Activated CD4-positive, CD25-positive, alpha-beta regulatory T cell treated with anti-CD3 and anti-CD28 coated beads, Interleukin-2, amount 50 U/mL, for 16 hours (primary cell): ENCODE measurements at regions not wholly inside any gene's neighbourhood (a gene's known extent, or its start where the extent isn't known, plus 50 kb on each side); places are given as distances from the start of the nearest gene placed in this dataset.

ENCODE experiments used
- DNase-seq: peaks from one replicate; pipeline ENCODE4 v3.0.0-alpha.2; 2020; ENCODE audit warnings: low read depth, low spot score

- DNase-seq: no peak
Observed at GRCh38 chr4:17117746-17118145, 219.3 kb upstream of the LDB2 start.

DNA sequence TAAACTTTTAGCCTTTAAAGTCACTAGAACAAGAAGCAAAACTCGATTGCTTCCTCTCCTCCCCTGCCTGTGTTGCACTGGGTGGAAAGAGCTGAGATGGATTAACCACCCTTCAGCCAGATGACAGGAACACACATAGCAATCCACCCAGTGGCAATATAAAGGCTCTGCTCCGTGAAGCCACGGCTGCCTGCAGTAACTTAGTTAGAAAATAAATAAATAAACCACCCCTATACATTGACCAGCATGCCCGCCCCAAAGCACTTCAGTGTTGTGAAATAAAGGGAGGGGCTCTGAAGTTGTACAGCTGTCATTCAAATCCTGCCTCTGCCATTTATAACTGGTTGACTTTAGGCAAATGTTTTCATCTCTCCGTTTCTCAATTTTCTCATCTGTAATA, 217.1 kb upstream of the LDB2 start:
- DNase-seq: no peak

DNA sequence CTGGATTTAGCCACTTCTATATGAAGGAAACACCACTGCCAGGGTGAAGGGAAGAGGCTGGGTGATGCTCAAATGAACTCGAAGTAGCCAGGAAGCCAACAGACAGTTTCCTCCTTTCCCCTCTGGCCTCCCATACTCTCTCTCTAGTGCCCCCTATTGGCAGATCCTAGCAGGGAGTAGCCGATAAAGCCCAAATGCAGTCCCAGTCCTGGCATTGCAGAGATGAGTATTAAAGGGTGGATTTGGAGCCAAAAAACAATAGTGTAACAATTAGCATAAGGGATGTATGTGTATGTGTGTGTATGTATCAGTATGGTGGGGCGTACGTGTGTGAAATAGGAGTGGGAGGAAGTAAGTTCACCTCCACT, 213.8 kb upstream of the LDB2 start:
- no peak for DNase-seq

DNA sequence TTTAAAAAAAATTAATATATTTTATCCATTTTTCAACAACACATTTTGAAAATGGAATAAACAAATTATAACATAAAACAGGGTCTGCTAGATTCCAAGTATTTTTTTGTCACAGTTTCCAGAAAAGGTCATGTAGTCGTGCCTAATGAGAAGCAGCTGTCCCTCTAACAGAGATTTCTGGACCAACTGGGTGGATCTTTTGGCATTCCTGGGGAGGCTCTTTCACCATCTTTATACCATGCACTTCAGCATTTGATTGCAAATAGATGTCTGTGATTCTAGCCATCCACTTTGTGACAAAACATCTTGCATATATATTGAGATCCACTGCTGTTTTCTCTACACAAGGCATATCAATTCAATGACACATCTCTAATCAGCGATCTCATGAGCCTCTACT, 210.7 kb upstream of the LDB2 start:
- no peak for DNase-seq

DNA sequence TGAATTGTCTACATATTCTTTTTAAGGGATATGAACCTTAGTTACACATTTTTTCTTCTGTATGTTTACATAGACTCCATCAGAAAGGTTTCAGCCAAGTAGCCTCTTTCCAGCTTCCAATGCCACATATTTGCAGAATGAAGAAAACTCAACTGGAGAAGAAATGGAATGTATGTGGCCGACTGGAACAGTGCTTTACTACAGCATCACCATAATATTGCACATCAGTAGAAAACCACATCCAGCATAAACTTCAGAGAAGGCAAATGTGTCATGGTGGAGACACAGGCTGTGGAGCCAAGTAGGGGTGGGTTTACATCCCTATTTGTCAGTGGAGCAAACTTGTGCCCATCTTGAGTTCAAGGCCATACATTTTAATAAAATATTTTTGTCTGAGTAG, 204.8 kb upstream of the LDB2 start:
- no peak for DNase-seq

GRCh38 chr4:17098996-17099395, 200.6 kb upstream of the LDB2 start:
- DNase-seq: no peak

DNA sequence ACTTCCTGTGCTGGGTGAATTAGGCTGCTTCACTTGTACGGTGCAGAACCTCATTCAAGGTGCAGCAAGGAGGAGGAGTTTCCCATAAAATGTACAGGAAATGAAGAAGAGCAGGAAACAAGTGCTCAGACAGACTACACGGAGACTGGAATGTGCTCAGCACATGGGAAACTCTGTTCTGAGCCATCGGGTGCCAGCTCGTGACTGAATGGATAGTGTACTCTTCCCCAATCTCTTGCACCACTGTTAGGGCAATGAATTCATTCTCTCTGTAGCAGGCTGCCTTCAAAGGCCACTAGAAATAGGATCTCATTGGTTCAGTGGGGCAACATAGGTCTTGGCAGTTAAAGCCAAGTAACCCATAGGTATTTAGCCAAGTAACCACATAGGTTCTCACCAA, 200.0 kb upstream of the LDB2 start:
- no peak for DNase-seq

GRCh38 chr4:17097362-17097761, 198.9 kb upstream of the LDB2 start:
- DNase-seq: no peak

DNA sequence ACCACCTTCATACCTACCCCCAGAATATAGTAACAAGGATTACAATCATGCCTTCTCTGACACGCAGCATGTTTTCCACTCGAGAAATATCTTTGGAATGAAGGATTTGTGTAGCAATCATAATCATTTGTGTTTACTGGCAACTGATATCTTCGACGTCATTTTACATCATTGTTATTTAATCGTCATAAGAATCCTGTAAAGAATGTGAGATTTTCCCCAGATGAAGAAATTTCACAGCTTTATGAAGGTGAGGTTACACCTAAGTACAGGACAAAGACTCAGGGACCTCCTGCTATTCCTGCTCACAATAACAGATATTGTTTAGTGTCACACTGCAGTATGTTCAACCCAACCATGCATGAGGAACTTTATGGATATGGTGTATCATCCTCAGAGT, 198.2 kb upstream of the LDB2 start:
- no peak for DNase-seq

DNA sequence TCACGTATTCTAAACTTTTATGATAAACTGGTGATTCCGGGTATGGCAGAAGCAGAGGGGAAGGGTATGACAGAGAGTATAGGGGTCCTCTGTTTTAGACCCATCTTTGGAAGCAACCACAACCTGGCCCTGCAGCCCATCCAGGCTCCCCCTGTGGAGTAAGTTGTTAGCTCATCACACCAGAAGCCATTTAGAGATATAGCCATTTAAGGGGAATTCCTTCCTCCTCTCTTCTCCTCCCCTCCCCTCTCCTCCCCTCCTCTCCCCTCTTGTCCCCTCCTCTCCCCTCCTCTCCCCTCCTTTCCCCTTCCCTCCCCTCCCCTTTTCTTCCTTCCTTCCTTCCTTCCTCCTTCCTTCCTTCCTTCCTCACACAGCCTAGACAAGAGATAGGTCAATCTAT, 197.3 kb upstream of the LDB2 start:
- DNase-seq: no peak

DNA sequence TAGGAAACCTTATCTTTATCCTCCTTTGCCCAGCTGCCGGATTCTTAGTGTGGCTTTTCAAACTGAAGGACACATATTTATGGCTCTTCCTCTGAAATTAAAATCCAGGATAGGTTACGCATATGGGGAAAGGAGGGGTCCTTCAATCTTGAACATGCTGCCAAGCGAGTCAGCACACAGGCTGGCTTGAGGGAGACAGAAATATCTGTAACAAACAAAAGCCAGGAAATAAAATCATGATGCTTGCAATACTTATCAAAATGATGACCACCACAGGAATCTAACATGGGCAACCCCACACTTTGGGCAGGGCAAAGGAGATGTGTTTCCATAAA, 196.4 kb upstream of the LDB2 start:
- DNase-seq: no peak

DNA sequence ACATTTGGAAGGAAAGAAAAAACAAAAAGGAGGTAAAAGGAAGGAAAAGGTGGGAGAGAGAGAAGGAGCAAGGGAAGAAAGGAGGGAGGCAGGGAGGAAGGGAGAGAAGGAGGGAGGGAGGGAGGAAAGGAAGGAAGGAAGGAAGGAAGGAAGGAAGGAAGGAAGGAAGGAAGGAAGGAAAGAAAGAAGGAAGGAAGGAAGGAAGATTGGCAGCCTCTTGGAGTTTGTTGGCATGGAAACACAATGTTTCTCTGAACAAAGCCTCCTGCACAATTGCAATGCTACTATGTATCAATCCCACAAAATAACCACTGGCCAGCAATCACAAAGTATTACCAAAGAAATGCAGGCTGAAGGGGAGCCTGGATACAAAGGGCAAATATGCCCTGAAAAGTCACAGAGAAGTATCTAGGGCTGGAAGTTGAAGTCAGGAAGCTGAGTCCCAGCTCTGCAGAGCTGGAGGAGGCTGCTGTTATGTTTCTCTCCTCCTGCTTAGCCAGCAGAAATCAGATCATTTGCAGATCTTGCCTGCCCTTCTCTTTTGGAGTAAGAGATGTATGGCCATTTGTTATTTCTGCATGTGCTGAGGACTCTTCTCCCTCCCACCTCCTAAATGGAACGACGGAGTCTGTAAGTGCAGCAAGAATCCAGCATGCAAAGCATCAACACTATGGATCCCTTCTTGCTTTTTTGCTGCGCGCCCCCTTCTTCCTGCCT, 195.9 kb upstream of the LDB2 start:
- DNase-seq: no peak

DNA sequence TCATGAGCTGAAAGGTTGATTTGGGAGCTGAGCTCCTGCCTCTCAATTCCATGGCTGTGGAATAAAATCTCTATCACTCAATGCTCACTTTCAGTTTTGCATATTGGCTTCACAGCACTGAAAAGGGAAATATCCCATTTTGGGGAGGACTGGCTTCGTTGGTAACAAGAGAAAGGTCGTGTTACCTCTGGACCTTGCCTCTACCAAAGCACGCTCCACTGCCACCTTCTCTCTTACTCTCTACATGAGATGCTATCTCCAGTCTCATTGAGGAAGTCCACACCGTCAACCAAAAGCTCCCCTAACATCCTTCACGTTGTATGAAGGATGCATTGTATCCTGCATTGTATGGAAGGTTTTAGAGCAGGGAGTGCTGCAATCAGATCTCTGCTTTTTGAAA, 195.0 kb upstream of the LDB2 start:
- no peak for DNase-seq

GRCh38 chr4:17092736-17093437, 194.4 kb upstream of the LDB2 start:
- DNase-seq: no peak

GRCh38 chr4:17091104-17091503, 192.7 kb upstream of the LDB2 start:
- DNase-seq: no peak

GRCh38 chr4:17090063-17090462, 191.6 kb upstream of the LDB2 start:
- no peak for DNase-seq

- DNase-seq: no peak
Observed at GRCh38 chr4:17085416-17085815, 187.0 kb upstream of the LDB2 start.

GRCh38 chr4:17082186-17082585, 183.7 kb upstream of the LDB2 start:
- DNase-seq: no peak

DNA sequence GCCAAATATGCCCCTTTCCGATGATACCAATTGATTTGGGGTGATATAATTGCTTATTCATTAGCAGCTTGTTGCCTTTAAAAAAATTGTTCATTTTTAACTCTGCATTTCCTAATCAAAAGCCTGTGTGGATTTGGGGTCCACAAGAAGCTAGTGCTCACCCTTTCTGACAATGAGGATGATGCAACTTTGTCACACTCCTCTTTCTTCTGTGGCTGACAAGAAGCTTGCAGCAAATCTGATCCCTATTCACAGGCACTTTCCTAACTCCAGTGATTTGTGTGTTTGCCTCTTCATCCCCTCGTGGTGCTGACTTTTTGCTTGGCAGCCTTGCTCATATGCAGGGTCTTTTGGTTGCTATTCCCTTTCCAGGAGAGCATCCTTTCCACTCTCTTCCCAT, 182.7 kb upstream of the LDB2 start:
- DNase-seq: no peak

GRCh38 chr4:17077105-17077504, 178.7 kb upstream of the LDB2 start:
- DNase-seq: no peak

DNA sequence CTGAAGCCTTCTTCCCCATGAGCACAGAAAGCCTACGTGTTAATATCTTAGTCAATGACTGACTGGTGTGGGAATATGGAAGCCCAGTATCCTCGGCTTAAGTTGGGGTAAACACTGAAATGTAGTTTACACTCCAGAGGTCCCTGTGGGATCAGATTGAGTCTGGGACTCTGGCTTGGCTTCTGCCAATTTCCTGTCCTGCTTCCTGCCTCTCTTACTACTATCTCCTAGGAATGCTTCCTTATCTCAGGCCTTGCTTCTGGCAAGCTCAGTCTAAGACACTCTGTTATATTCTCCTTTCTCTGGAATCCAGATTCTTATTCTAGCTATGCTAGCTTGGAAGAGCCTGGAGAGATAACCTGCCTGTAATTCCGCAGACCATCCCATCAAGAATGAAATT, 174.0 kb upstream of the LDB2 start:
- no peak for DNase-seq

GRCh38 chr4:17068891-17069290, 170.4 kb upstream of the LDB2 start:
- DNase-seq: no peak

DNA sequence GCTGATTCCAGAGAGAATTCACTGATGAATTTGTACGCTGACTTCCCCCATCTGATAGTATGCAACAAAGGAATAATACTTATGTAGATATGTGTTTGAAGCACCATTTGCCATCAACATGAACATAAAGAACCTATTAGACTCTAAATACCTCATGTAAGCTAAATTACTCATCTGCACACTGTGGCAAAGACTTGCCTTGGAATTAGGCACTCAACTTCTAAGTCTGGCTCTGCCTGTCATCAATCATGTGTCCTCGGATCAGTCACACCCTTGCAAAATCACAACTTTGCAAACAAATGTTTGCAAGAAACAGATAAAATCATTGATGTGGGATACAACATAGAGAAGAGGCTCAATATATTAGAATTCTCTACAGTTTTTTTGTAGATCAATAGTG, 169.9 kb upstream of the LDB2 start:
- DNase-seq: no peak

GRCh38 chr4:17066972-17067371, 168.5 kb upstream of the LDB2 start:
- DNase-seq: no peak
